NCI-H69 (cell line): ENCODE measurements at regions not wholly inside any gene's neighbourhood (a gene's known extent, or its start where the extent isn't known, plus 50 kb on each side); places are given as distances from the start of the nearest gene placed in this dataset.

Experiments used
- DNase-seq: peaks from one replicate; lab custom pipeline; 2025; lab: John Stamatoyannopoulos, UW

- no peak for DNase-seq
Observed at GRCh38 chr2:7812231-7812995, 869.4 kb upstream of the ID2 start.

GRCh38 chr2:7813541-7814292 is 868.1 kb upstream of the ID2 start:
- DNase-seq: no peak

- no peak for DNase-seq
Observed at GRCh38 chr2:7815726-7816125, 866.1 kb upstream of the ID2 start.

- DNase-seq: no peak
Observed at GRCh38 chr2:7816233-7816632, 865.6 kb upstream of the ID2 start.

GRCh38 chr2:7816944-7817343 is 864.9 kb upstream of the ID2 start:
- DNase-seq: no peak

- no peak for DNase-seq
Observed at GRCh38 chr2:7819316-7819715, 862.5 kb upstream of the ID2 start.

GRCh38 chr2:7819850-7820249 is 862.0 kb upstream of the ID2 start:
- DNase-seq: peak; percentile 30

GRCh38 chr2:7824211-7824610 is 857.6 kb upstream of the ID2 start:
- DNase-seq: no peak

- DNase-seq: no peak
Observed at GRCh38 chr2:7825591-7826312, 856.1 kb upstream of the ID2 start.

GRCh38 chr2:7826656-7827055 is 855.2 kb upstream of the ID2 start:
- no peak for DNase-seq

- DNase-seq: no peak
Observed at GRCh38 chr2:7829241-7829640, 852.6 kb upstream of the ID2 start.

GRCh38 chr2:7830616-7831015 is 851.2 kb upstream of the ID2 start:
- DNase-seq: no peak

- no peak for DNase-seq
Observed at GRCh38 chr2:7835151-7835550, 846.7 kb upstream of the ID2 start.

- peak; percentile 65 for DNase-seq
Observed at GRCh38 chr2:7835693-7836680, 845.9 kb upstream of the ID2 start.

- DNase-seq: no peak
Observed at GRCh38 chr2:7837237-7837760, 844.6 kb upstream of the ID2 start.

- DNase-seq: no peak
Observed at GRCh38 chr2:7838669-7839068, 843.2 kb upstream of the ID2 start.

- no peak for DNase-seq
Observed at GRCh38 chr2:7840651-7841380, 841.0 kb upstream of the ID2 start.

GRCh38 chr2:7841751-7842150 is 840.1 kb upstream of the ID2 start:
- DNase-seq: no peak

- peak; percentile 36 for DNase-seq
Observed at GRCh38 chr2:7844414-7844965, 837.4 kb upstream of the ID2 start.

GRCh38 chr2:7845332-7845731 is 836.5 kb upstream of the ID2 start:
- DNase-seq: no peak
